ENCODE measurements at regions not wholly inside any gene's neighbourhood (a gene's known extent, or its start where the extent isn't known, plus 50 kb on each side); places are given as distances from the start of the nearest gene placed in this dataset.
"Not testable (repeated sequence)": the region's sequence is repeated elsewhere in the genome, so short reads cannot be mapped to it uniquely, and the experiment has no call there.

DNA sequence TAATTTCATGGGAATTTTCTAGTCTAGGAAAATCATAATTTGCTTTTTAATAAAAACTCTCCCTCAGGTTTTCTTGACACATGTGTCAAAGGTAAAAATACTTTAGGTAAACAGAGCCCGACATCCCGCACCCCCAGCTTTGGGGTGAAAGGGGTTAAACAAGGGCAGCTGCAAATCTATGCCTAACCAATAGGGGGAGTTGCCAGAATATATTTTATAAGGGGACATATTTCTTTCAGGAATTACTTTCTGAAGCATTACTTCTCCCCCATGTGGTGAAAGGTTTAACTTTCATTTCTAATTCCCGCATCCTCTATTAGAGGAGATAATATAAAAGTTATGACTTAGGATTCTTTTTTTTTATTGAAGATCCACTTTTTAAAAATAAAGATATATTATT is 53.9 kb upstream of the HEPH start:
- no peak for ATAC-seq
- WGBS, 2 donors (ENCODE audit: low coverage in 1 of 2): 47 to 58% methylated on average over 3 of the region's 3 CpGs
- no peak for TF ChIP-seq EP300 (IDR thresholded peaks at IDR 0.05)
- TF ChIP-seq, protein P1, sequence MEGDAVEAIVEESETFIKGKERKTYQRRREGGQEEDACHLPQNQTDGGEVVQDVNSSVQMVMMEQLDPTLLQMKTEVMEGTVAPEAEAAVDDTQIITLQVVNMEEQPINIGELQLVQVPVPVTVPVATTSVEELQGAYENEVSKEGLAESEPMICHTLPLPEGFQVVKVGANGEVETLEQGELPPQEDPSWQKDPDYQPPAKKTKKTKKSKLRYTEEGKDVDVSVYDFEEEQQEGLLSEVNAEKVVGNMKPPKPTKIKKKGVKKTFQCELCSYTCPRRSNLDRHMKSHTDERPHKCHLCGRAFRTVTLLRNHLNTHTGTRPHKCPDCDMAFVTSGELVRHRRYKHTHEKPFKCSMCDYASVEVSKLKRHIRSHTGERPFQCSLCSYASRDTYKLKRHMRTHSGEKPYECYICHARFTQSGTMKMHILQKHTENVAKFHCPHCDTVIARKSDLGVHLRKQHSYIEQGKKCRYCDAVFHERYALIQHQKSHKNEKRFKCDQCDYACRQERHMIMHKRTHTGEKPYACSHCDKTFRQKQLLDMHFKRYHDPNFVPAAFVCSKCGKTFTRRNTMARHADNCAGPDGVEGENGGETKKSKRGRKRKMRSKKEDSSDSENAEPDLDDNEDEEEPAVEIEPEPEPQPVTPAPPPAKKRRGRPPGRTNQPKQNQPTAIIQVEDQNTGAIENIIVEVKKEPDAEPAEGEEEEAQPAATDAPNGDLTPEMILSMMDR (IDR thresholded peaks at IDR 0.05): peak in 2 of 4 experiments; percentile 34 to 56
- no peak for TF ChIP-seq POLR2A (IDR thresholded peaks at IDR 0.05)
- TF ChIP-seq POLR2AphosphoS5 (IDR thresholded peaks at IDR 0.05): no peak

DNA sequence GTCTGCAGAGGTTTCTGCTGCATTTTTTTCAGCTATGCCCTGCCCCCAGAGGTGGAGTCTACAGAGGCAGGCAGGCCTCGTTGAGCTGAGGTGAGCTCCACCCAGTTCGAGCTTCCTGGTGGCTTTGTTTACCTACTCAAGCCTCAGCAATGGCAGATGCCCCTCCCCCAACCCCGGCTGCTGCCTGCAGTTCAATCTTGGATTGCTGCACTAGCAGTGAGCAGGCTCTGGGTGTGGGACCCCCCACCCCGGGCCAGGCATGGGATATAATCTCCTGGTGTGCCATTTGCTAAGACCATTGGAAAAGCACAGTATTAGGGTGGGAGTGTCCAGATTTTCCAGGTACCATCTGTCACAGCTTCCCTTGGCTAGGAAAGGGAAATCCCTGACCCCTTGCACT is 56.2 kb upstream of the HEPH start:
- not testable (repeated sequence) for H3K36me3 ChIP-seq, ATAC-seq, H3K9me3 ChIP-seq, H3K4me3 ChIP-seq, H3K27me3 ChIP-seq, H3K4me1 ChIP-seq, H3K27ac ChIP-seq
- no CpG with 5 or more reads among the region's 4 CpGs for WGBS, 2 donors (ENCODE audit: low coverage in 1 of 2)

More for the DNA sequence above, 53.9 kb upstream of the HEPH start:
- Histone ChIP-seq H3K4me3 (no peak overlapping the region), H3K27ac (no peak overlapping the region), H3K9me3 (no peaks in the 10 kb centered on the region), H3K36me3 (no peaks in the 10 kb centered on the region), H3K27me3 (no peaks in the 10 kb centered on the region), H3K4me1 (no peaks in the 10 kb centered on the region)

DNA sequence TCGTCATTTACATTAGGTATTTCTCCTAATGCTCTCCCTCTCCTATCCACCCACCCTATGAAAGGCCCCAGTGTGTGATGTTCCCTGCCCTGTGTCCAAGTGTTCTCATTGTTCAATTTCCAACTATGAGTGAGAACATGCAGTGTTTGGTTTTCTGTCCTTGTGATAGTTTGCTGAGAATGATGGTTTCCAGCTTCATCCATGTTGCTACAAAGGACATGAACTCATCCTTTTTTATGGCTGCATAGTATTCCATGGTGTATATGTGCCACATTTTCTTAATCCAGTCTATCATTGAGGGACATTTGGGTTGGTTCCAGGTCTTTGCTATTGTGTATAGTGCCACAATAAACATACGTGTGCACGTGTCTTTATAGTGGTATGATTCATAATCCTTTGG is 61.6 kb upstream of the HEPH start:
- 73 to 94% methylated on average over 2 to 3 of the region's 3 CpGs for WGBS, 2 donors (ENCODE audit: low coverage in 1 of 2)
- H3K4me1 ChIP-seq, H3K9me3 ChIP-seq, H3K4me3 ChIP-seq, H3K27me3 ChIP-seq, H3K27ac ChIP-seq, H3K36me3 ChIP-seq, ATAC-seq: not testable (repeated sequence)

DNA sequence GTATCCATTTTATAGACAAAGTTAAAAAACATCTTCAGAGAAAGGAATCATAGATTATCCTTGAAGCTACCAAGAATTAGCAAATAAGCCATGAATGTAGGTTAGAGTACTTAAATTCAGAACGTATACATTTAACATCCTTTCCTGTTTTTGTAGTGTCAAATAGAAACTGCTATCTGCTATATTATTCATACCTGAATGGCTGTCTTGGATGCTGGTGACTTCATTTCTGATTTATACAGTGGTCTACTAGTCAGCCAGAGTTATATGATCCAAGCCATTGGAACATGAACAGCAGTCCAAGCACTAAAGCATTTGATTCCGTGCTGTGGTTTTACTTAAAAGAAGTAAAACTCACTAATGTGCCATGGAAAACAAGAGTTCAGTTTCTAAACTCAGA is 58.3 kb upstream of the VSIG4 start:
- no peaks in the 10 kb centered on the region for H3K4me1 ChIP-seq
- TF ChIP-seq POLR2AphosphoS5 (IDR thresholded peaks at IDR 0.05): no peak
- TF ChIP-seq, protein P1 (IDR thresholded peaks at IDR 0.05): no peak
- no peak for TF ChIP-seq EP300 (IDR thresholded peaks at IDR 0.05)
- no peak for TF ChIP-seq POLR2A (IDR thresholded peaks at IDR 0.05)
- H3K27me3 ChIP-seq: no peaks in the 10 kb centered on the region
- H3K4me3 ChIP-seq: no peak overlapping the region
- ATAC-seq: no peak
- H3K27ac ChIP-seq: no peak overlapping the region
- no peaks in the 10 kb centered on the region for H3K9me3 ChIP-seq
- H3K36me3 ChIP-seq: no peaks in the 10 kb centered on the region
- WGBS, 2 donors (ENCODE audit: low coverage in 1 of 2): 69 to 77% methylated on average over 2 of the region's 2 CpGs

DNA sequence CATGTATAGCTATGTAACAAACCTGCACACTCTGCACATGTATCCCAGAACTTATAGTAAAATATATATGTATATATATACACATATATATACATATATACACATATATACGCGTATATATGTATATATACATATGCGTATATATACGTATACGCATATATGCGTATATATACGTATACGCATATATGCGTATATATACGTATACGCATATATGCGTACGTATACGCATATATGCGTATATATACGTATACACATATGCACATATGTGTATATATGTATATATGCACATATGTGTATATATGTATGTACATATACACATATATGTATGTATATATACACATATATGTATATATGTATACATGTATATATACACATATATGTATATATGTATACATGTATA is 57.1 kb upstream of the VSIG4 start:
- not testable (repeated sequence) for H3K4me1 ChIP-seq, H3K27me3 ChIP-seq, H3K36me3 ChIP-seq, H3K27ac ChIP-seq, ATAC-seq, H3K4me3 ChIP-seq, H3K9me3 ChIP-seq
- 88 to 95% methylated on average over 16 of the region's 16 CpGs for WGBS, 2 donors (ENCODE audit: low coverage in 1 of 2)

DNA sequence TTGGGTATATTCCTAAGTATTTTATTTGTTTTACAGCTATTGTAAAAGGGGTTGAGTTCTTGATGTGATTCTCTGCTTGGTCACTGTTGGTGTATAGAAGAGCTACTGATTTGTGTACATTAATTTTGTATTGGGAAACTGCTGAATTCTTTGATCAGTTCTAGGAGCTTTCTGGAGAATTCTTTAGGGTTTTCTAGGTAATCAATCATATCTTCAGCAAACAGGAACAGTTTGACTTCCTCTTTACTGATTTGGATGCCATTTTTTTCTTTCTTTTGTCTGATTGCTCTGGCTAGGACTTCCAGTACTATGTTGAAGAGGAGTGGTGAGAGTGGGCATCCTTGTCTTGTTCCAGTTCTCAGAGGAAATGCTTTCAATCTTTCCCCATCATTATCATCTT is 50.1 kb upstream of the VSIG4 start:
- ATAC-seq, H3K9me3 ChIP-seq, H3K36me3 ChIP-seq, H3K27ac ChIP-seq, H3K4me3 ChIP-seq, H3K27me3 ChIP-seq, H3K4me1 ChIP-seq: not testable (repeated sequence)

Data from gastroesophageal sphincter (tissue), 4 donors.